NCI-H748 treated with DMSO at 0.1 percent for 48 hours (cell line): ENCODE measurements at regions not wholly inside any gene's neighbourhood (a gene's known extent, or its start where the extent isn't known, plus 50 kb on each side); places are given as distances from the start of the nearest gene placed in this dataset.
A peak's percentile ranks its signal among the peaks of the same experiment; 100 is the strongest.

ENCODE experiments used
- DNase-seq: peaks from one replicate; lab custom pipeline; 2025; lab: John Stamatoyannopoulos, UW

- DNase-seq, result no peak
Measured at GRCh38 chr1:112318263-112318662, 77.8 kb upstream of the CTTNBP2NL start.

GRCh38 chr1:112318698-112319370 lies 77.2 kb upstream of the CTTNBP2NL start:
- no peak for DNase-seq

GRCh38 chr1:112319371-112320040 lies 76.5 kb upstream of the CTTNBP2NL start:
- no peak for DNase-seq

GRCh38 chr1:112320058-112320457 lies 76.0 kb upstream of the CTTNBP2NL start:
- no peak for DNase-seq

GRCh38 chr1:112322018-112322417 lies 74.0 kb upstream of the CTTNBP2NL start:
- no peak for DNase-seq

GRCh38 chr1:112322983-112323678 lies 72.9 kb upstream of the CTTNBP2NL start:
- no peak for DNase-seq

GRCh38 chr1:112325504-112325903 lies 70.5 kb upstream of the CTTNBP2NL start:
- no peak for DNase-seq

- DNase-seq, result no peak
Measured at GRCh38 chr1:112328600-112328999, 67.4 kb upstream of the CTTNBP2NL start.

GRCh38 chr1:112332176-112333150 lies 63.6 kb upstream of the CTTNBP2NL start:
- no peak for DNase-seq

- no peak for DNase-seq
Measured at GRCh38 chr1:112335351-112335750, 60.7 kb upstream of the CTTNBP2NL start.

GRCh38 chr1:112337028-112337531 lies 58.9 kb upstream of the CTTNBP2NL start:
- peak; percentile 27 for DNase-seq

- no peak for DNase-seq
Measured at GRCh38 chr1:112341986-112342385, 54.0 kb upstream of the CTTNBP2NL start.

GRCh38 chr1:112342558-112342957 lies 53.5 kb upstream of the CTTNBP2NL start:
- DNase-seq, result no peak

- DNase-seq, result no peak
Measured at GRCh38 chr1:112344754-112345423, 51.1 kb upstream of the CTTNBP2NL start.
